Stimulated activated CD8-positive, alpha-beta memory T cell treated with anti-CD3 and anti-CD28 coated beads, Interleukin-12 subunit alpha, Interleukin-12 subunit beta, amount 100 ng/mL, for 1 hour (primary cell): ENCODE measurements at regions not wholly inside any gene's neighbourhood (a gene's known extent, or its start where the extent isn't known, plus 50 kb on each side); places are given as distances from the start of the nearest gene placed in this dataset.
"Not testable (repeated sequence)": the region's sequence is repeated elsewhere in the genome, so short reads cannot be mapped to it uniquely, and the experiment has no call there.

Experiments
- DNase-seq: peaks from one replicate; pipeline ENCODE4 v3.0.0-alpha.2; 2020; ENCODE audit warnings: low read depth

- no peak for DNase-seq
Measured at GRCh38 chr2:194514281-194514680, 1142.7 kb upstream of the SLC39A10 start.

- DNase-seq: not testable (repeated sequence)
Measured at GRCh38 chr2:194511070-194511469, 1146.0 kb upstream of the SLC39A10 start.

GRCh38 chr2:194504876-194505275 is 1152.2 kb upstream of the SLC39A10 start:
- DNase-seq: not testable (repeated sequence)

GRCh38 chr2:194495046-194495445 is 1162.0 kb upstream of the SLC39A10 start:
- no peak for DNase-seq

GRCh38 chr2:194494401-194494800 is 1162.6 kb upstream of the SLC39A10 start:
- DNase-seq: no peak

GRCh38 chr2:194491409-194492115 is 1165.5 kb upstream of the SLC39A10 start:
- no peak for DNase-seq

GRCh38 chr2:194486326-194486725 is 1170.7 kb upstream of the SLC39A10 start:
- DNase-seq: no peak

GRCh38 chr2:194483041-194483440 is 1174.0 kb upstream of the SLC39A10 start:
- no peak for DNase-seq

- no peak for DNase-seq
Measured at GRCh38 chr2:194465641-194466040, 1191.4 kb upstream of the SLC39A10 start.

GRCh38 chr2:194464964-194465638 is 1191.9 kb upstream of the SLC39A10 start:
- DNase-seq: no peak

- DNase-seq: not testable (repeated sequence)
Measured at GRCh38 chr2:194462883-194463282, 1194.1 kb upstream of the SLC39A10 start.

- DNase-seq: no peak
Measured at GRCh38 chr2:194455358-194455757, 1201.7 kb upstream of the SLC39A10 start.

GRCh38 chr2:194452504-194452903 is 1204.5 kb upstream of the SLC39A10 start:
- DNase-seq: no peak

- DNase-seq: no peak
Measured at GRCh38 chr2:194445226-194445625, 1211.8 kb upstream of the SLC39A10 start.

GRCh38 chr2:194443926-194444325 is 1213.1 kb upstream of the SLC39A10 start:
- DNase-seq: no peak

GRCh38 chr2:194424683-194425209 is 1232.3 kb upstream of the SLC39A10 start:
- DNase-seq: no peak

GRCh38 chr2:194411221-194411620 is 1245.8 kb upstream of the SLC39A10 start:
- DNase-seq: no peak

- no peak for DNase-seq
Measured at GRCh38 chr2:194395818-194396217, 1261.2 kb upstream of the SLC39A10 start.

- no peak for DNase-seq
Measured at GRCh38 chr2:194385376-194385775, 1271.7 kb upstream of the SLC39A10 start.

GRCh38 chr2:194383401-194383800 is 1273.6 kb upstream of the SLC39A10 start:
- no peak for DNase-seq

GRCh38 chr2:194382221-194382620 is 1274.8 kb upstream of the SLC39A10 start:
- no peak for DNase-seq

GRCh38 chr2:194380011-194380410 is 1277.0 kb upstream of the SLC39A10 start:
- no peak for DNase-seq

GRCh38 chr2:194367390-194367789 is 1289.6 kb upstream of the SLC39A10 start:
- DNase-seq: not testable (repeated sequence)
